ENCODE measurements at regions not wholly inside any gene's neighbourhood (a gene's known extent, or its start where the extent isn't known, plus 50 kb on each side); places are given as distances from the start of the nearest gene placed in this dataset.
"Not testable (repeated sequence)": the region's sequence is repeated elsewhere in the genome, so short reads cannot be mapped to it uniquely, and the experiment has no call there.

DNA sequence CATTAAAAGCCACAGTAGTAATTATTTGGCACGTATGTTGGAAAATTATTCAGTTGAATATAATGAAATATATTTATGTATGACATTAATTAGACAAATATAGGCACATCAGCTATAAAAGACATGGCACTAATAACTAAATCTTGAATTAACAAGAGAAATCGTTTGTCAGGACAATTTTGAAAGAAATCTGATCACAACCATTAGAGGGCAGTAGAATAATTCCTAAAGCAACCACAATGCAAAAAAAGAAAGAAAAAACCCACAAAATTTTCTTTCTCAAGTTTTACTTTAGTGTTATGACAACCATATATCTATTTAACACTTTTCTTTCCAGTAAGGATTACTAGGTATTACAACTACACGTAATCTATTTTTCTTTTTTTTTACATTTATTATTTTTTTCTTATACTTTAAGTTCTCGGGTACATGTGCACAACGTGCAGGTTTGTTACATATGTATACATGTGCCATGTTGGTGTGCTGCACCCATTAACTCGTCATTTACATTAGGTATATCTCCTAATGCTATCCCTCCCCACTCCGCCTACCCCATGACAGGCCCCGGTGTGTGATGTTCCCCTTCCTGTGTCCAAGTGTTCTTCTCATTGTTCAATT is 126.8 kb upstream of the STK17B start:
- H3K36me3 Mint-ChIP-seq (ENCODE audit: insufficient read depth); DNase-seq; H3K4me1 Mint-ChIP-seq (ENCODE audit: low read depth); H3K27me3 Mint-ChIP-seq (ENCODE audit: low read depth); H3K4me3 Mint-ChIP-seq; H3K9me3 Mint-ChIP-seq; ATAC-seq: not testable (repeated sequence)

DNA sequence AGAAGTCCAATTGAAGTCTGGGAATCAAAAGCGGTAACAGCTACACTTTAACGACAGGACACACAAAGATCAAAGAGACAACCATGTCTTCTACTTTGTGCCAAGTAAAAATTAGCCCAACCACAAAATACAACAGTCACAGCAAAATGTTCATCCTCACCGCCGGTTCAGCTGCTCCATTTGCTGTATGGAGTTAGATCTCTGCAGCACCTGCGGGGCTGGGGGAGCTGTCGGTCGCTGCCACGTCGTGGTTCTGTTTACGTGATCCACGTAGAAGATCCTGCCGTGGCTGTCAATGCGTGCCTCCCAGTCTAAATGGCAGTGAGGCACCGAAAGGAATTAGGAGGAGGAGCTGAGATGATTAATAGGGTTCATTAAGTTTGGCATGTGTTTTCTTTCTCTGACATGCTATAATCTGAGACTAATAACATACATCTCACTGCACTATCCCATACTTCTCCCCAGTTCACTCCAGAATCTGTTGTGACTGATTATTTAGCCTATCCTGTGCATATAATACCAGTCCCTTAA is 136.5 kb upstream of the STK17B start:
- Mint-ChIP-seq H3K4me3 (no peak overlapping the region), H3K9me3 (no peaks in the 10 kb centered on the region), H3K4me1 (ENCODE audit: low read depth) (no peaks in the 10 kb centered on the region), H3K27me3 (ENCODE audit: low read depth) (peaks cover 7% of the 10 kb centered on the region), H3K36me3 (ENCODE audit: insufficient read depth) (no peaks in the 10 kb centered on the region)
- DNase-seq (no peak), ATAC-seq (no peak)

DNA sequence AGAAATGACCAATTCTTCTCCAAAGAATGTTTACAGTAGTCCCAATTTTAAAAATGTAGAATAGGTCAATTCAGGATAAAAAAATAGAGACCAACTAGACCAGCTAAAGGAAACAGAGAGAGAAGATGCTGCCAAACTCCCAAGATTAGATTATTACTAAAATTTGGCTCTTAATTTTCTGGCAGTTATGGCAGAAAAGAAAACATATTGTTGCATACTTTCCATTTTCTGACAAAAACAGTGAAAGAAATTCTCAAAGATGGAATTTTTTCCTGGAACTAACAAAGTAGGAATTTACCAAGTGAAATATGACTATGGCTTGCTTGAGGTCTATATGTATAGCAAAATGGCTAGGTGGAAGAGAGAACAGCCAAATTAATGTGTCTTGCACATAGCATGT is 138.3 kb upstream of the STK17B start:
- peaks cover 7% of the 10 kb centered on the region for H3K27me3 Mint-ChIP-seq (ENCODE audit: low read depth)
- DNase-seq (no peak), ATAC-seq (no peak)
- no peaks in the 10 kb centered on the region for H3K4me1 Mint-ChIP-seq (ENCODE audit: low read depth)
- H3K36me3 Mint-ChIP-seq (ENCODE audit: insufficient read depth) = no peaks in the 10 kb centered on the region
- H3K9me3 Mint-ChIP-seq = no peaks in the 10 kb centered on the region
- no peak overlapping the region for H3K4me3 Mint-ChIP-seq

DNA sequence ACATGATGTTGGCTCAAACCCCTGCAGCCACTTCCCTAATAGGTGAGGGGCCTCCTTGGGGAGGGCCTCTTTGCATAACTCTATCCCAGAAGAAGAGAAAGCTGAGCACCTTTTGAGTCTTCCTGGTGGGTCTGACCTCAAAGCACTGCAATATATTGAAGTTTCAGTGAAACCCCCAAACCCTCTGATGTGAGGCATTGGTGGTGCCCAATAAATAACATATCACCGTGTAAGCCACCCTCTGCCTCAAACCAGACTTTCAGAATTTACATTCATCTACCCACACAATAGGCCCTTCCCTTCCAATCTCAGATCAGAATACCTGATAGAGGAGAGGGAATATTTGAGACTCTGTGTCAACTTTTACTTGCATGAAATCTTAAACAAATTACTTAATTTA is 142.8 kb upstream of the STK17B start:
- ATAC-seq (peak in 1 of 2 donors; percentile 48), DNase-seq (no peak)
- no peaks in the 10 kb centered on the region for H3K36me3 Mint-ChIP-seq (ENCODE audit: insufficient read depth)

DNA sequence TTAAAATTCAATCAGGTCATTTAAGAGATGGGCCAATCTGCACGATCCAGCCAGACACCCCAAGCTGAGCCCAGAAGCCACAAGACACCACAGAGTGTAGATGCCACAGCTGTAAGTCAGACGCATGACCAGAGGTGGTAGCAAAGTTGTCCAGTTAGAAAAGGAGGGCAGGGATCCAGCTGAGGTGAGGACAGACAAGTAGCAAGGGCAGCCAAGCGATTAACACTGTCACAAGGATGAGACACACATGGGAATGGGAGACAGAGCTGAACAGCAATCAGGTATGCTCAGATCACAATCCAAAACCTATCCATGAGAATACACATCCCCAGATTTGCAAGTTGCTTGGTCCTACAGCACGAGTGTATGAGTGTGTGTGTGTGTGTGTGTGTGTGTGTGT is 143.4 kb upstream of the STK17B start:
- Mint-ChIP-seq H3K4me3 (no peak overlapping the region), H3K27me3 (ENCODE audit: low read depth) (no peaks in the 10 kb centered on the region), H3K9me3 (no peaks in the 10 kb centered on the region), H3K4me1 (ENCODE audit: low read depth) (no peaks in the 10 kb centered on the region), H3K36me3 (ENCODE audit: insufficient read depth) (no peaks in the 10 kb centered on the region)
- DNase-seq = no peak
- ATAC-seq = no peak

More for the DNA sequence above, 142.8 kb upstream of the STK17B start:
- Mint-ChIP-seq H3K27me3 (ENCODE audit: low read depth) (peaks cover 2% of the 10 kb centered on the region), H3K4me1 (ENCODE audit: low read depth) (no peaks in the 10 kb centered on the region), H3K9me3 (no peaks in the 10 kb centered on the region), H3K4me3 (no peak overlapping the region)

DNA sequence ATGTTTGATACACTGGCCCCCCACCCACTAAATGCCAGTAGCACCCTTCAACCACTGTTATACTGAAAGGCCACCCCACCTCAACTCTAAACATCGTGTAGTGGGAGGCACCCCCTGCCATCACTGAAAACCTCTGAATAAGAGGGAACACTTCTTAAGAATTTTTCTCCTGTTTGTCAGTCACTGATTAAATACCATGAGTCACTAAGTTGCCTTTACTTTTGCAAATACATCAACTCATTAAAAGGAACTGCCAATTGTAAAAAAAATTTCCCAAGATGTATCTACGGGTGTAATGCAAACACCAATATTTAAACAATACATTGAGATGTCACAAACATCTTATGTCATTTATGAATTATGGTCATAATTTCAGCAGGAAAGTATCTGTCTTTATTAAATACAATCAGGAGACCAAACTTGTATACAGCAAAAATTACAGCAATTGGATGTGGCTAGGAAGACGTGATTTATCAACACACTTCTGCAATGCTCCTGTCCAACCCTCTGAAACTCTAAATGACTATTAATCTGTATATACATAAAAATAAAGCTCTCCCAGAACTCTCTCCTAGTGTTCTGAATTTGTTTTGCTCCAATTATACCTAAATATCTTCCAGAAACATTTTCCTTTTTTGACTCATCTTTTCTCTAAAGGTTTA is 144.1 kb upstream of the STK17B start:
- Mint-ChIP-seq H3K27me3 (ENCODE audit: low read depth) (no peaks in the 10 kb centered on the region), H3K4me3 (no peak overlapping the region), H3K9me3 (no peaks in the 10 kb centered on the region), H3K4me1 (ENCODE audit: low read depth) (no peaks in the 10 kb centered on the region), H3K36me3 (ENCODE audit: insufficient read depth) (no peaks in the 10 kb centered on the region)
- ATAC-seq = no peak
- DNase-seq = no peak

DNA sequence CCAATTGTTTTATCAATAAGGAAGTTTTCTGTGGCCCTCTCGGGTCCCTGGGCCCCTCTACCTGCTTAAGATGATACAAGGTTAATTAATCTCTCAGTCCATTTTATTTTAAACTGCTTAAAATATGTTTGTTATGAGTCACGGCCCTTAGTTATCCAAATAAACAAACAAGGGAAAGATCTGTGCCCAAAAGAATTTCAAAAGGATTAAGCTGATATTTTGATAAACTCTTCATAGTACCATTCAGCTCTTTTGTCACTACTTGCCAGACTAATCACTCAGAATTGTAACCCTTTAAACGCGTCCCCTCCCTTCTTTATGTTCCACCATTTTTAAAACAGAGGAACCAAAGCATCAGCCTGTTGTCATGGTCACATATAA is 144.7 kb upstream of the STK17B start:
- no peak for DNase-seq
- H3K27me3 Mint-ChIP-seq (ENCODE audit: low read depth) = no peaks in the 10 kb centered on the region
- no peaks in the 10 kb centered on the region for H3K9me3 Mint-ChIP-seq

DNA sequence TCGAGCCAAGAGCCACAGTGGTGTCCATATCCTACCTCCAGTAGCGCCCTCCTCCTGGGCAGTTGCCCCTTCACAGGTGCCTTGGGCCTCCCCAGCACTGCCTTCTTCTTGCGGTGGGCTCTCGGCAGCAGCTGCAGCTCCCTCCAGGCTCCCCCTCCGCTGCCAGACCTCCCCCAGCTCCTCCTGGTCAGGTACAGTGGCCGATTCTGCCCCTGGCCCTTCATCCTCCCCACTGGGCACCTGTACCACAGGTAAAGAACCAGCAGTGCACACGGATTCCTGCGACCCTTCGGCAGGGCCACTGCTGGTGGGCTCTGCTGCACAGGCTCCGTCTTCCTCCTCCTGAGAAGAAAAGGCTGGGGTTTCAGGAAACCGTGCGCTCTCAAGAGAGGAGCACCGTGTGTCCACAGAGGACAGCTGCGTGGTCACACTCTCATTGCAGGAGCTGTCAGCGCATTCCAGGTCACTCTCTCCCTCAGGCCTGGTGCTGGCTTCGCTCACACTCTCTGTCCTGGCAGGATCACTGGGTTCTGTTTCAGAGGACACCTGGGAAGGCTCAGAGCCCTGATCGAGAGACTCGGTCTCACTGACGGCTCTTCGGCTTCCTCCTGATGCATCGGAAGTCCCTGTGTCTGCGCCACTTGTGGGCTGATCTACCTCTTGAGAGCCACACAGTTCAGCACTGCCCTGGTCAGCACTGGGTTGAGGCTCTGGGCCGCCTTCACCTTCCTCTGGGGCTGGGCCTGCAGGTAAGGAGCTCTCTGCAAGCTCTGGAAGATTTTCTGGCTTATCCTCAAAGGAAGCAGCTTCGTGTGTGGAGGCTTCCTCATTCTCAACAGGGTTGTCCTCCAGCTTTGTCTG is 147.4 kb upstream of the STK17B start:
- no peak overlapping the region for H3K4me3 Mint-ChIP-seq
- no peaks in the 10 kb centered on the region for H3K9me3 Mint-ChIP-seq
- H3K4me1 Mint-ChIP-seq (ENCODE audit: low read depth) = no peaks in the 10 kb centered on the region
- ATAC-seq (no peak), DNase-seq (no peak)
- peaks cover 2% of the 10 kb centered on the region for H3K27me3 Mint-ChIP-seq (ENCODE audit: low read depth)
- no peaks in the 10 kb centered on the region for H3K36me3 Mint-ChIP-seq (ENCODE audit: insufficient read depth)

More for the DNA sequence above, 144.7 kb upstream of the STK17B start:
- Mint-ChIP-seq H3K36me3 (ENCODE audit: insufficient read depth) (no peaks in the 10 kb centered on the region), H3K4me1 (ENCODE audit: low read depth) (no peaks in the 10 kb centered on the region), H3K4me3 (no peak overlapping the region)
- ATAC-seq = no peak

DNA sequence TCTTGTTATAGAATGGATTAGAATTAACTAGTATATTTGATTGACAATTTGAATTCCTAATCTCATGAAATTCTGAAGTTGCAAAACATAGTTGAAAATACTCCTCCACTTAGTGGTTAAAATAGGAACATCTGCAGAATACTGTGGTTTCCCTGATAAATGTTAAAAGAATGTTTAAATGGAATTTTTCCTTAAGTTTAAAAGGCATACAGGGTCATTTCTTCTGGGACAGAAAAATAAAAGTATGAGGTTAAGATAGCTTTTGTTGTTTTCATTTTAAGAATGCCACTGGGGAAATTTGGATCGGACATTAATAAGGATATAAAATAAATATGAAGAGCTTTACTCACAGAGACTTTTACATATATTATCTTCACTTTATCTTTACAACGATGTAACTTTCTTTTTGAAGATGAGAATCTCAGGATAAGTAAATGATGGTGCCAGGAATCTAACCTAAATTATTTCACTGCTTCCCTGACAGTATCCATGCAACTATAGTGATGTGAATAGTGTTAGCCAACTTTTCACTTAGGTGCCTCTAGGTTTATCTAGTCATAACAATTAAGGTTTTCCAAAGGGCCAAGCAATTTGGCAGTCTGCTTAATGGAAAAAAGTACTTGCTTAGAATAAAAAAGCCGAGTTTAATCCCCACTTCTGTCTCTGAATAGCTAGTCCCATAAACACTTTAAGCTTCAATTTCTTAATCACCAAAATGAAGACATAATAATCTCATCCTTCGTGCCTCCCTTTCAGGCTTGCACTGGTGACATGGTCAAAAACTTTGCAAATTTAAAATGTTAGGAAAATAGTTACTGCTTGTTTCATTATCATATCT is 151.8 kb upstream of the STK17B start:
- ATAC-seq (no peak), DNase-seq (no peak)
- Mint-ChIP-seq H3K27me3 (ENCODE audit: low read depth) (peaks cover 6% of the 10 kb centered on the region), H3K4me3 (no peak overlapping the region), H3K36me3 (ENCODE audit: insufficient read depth) (no peaks in the 10 kb centered on the region), H3K4me1 (ENCODE audit: low read depth) (no peaks in the 10 kb centered on the region), H3K9me3 (no peaks in the 10 kb centered on the region)

DNA sequence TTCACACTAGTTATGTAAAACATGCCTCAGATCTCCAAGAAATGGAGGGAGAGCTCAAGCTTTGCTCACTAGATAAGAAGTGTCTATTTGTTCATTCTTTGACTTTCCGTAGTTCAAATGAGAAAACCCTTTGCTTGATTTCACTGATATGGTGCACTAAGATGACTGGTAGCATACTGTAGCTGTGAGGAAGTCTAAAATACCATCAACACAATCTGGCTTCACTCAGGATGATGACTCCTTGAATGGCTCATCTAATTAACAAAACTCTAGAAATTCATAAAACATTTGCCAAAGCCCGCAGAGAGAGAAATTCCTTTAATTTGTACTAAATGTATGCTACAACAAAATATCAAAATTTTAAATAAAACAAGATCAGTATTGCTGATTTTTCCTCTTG is 152.8 kb upstream of the STK17B start:
- ATAC-seq (no peak), DNase-seq (no peak)
- H3K4me1 Mint-ChIP-seq (ENCODE audit: low read depth) = no peaks in the 10 kb centered on the region
- peaks cover 6% of the 10 kb centered on the region for H3K27me3 Mint-ChIP-seq (ENCODE audit: low read depth)
- H3K36me3 Mint-ChIP-seq (ENCODE audit: insufficient read depth) = no peaks in the 10 kb centered on the region
- H3K9me3 Mint-ChIP-seq = no peaks in the 10 kb centered on the region
- no peak overlapping the region for H3K4me3 Mint-ChIP-seq

DNA sequence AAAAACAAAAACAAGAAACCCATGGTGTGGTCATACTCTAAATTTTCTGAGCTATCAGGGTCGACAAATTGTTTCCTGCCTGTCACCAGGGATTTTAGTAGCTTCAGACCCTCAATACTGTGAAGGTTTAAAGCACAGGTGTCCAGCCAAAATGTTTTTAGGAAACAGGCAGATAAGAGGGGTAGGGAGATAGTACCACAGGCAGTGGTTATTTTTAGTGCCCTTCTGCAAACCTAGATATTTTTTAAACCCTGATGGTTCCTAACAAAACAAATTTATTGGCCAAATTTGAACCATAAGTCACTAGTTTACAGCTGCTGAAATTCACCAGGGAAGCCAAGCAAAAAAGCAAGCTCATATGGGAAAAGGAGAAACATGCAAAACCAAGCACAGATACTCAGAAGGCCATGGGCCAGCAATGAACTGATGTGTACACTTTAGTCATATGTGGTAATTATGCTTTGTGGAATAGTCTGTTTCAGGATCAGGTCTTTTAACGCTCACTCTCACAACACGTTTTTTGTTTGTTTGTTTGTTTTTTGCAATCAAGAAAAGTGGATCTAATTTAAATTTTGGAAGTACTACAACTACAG is 156.8 kb upstream of the STK17B start:
- ATAC-seq (no peak), DNase-seq (no peak)
- Mint-ChIP-seq H3K9me3 (no peaks in the 10 kb centered on the region), H3K4me1 (ENCODE audit: low read depth) (no peaks in the 10 kb centered on the region), H3K4me3 (no peak overlapping the region), H3K27me3 (ENCODE audit: low read depth) (peaks cover 6% of the 10 kb centered on the region), H3K36me3 (ENCODE audit: insufficient read depth) (no peaks in the 10 kb centered on the region)

DNA sequence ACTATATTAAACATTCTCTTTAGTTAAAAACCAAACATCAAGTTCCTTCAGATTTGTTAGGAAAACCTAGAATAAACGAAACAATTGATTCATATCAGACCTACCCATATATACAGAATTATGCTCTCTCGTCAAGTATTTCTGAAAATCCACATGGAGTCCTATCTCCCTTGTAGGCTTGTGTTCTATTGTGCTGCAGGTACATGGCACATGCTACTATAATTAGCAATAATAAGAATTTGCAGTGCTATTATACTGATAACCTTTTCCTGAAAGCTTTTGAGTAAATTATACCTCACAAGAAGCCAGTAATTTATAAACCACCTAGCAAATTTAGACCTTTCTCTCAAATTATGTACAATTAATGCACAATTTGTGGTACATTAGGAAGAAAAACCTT is 158.6 kb upstream of the STK17B start:
- Mint-ChIP-seq H3K36me3 (ENCODE audit: insufficient read depth) (no peaks in the 10 kb centered on the region), H3K4me1 (ENCODE audit: low read depth) (no peaks in the 10 kb centered on the region), H3K27me3 (ENCODE audit: low read depth) (peaks cover 1% of the 10 kb centered on the region), H3K4me3 (no peak overlapping the region), H3K9me3 (no peaks in the 10 kb centered on the region)
- no peak for ATAC-seq
- DNase-seq = no peak

DNA sequence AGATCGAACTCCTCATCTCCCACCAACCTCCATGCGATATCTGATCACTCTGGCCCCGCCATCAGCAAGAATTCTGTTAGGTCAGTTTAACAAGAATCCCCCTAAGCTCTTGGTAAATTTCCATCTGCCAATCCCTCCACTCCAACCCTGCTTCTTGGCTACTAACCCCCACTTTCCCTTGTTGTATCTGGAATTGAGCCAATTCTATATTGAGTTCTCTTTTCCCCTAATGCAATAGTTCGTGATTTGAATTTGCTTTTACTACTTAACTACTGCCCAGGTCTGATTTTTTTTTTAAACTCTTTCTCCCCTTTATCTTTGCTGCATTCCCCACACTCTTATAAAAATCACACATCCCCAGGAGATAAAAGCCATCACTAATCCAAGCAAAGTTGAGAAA is 159.3 kb upstream of the STK17B start:
- Mint-ChIP-seq H3K9me3 (no peaks in the 10 kb centered on the region), H3K4me1 (ENCODE audit: low read depth) (peaks cover under 1% of the 10 kb centered on the region), H3K27me3 (ENCODE audit: low read depth) (peaks cover 1% of the 10 kb centered on the region), H3K36me3 (ENCODE audit: insufficient read depth) (no peaks in the 10 kb centered on the region), H3K4me3 (no peak overlapping the region)
- ATAC-seq = no peak
- DNase-seq = no peak

DNA sequence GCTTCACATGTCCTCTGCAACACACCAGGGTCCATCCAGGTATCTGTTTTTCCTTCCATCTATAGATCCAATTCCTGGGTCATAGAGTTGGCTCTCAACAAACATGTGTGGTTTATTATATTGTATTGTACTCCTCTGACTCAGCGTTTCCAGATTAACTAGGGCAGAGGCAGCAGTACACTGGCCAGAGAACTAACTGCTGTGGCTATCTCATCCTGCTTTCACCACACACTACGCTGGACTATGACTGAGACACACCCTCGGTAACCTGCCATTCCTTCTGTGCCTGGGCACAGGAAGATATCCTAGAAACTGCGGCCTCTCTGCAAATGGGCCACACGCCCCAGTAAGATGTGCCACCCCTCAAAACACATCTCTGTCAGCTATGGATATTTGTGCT is 159.8 kb upstream of the STK17B start:
- Mint-ChIP-seq H3K36me3 (ENCODE audit: insufficient read depth) (no peaks in the 10 kb centered on the region), H3K4me3 (no peak overlapping the region), H3K27me3 (ENCODE audit: low read depth) (peaks cover under 1% of the 10 kb centered on the region), H3K4me1 (ENCODE audit: low read depth) (peaks cover 2% of the 10 kb centered on the region), H3K9me3 (no peaks in the 10 kb centered on the region)
- no peak for ATAC-seq
- DNase-seq = no peak
